ENCODE measurements at regions not wholly inside any gene's neighbourhood (a gene's known extent, or its start where the extent isn't known, plus 50 kb on each side); places are given as distances from the start of the nearest gene placed in this dataset.

GRCh38 chr2:113829761-113830160 lies 60.1 kb upstream of the ACTR3 start:
- Histone ChIP-seq H3K4me3 (no peak overlapping the region), H3K27me3 (no peaks in the 10 kb centered on the region), H3K36me3 (no peaks in the 10 kb centered on the region), H3K4me1 (no peaks in the 10 kb centered on the region), H3K27ac (no peak overlapping the region), H3K9me3 (no peaks in the 10 kb centered on the region)
- TF ChIP-seq POLR2AphosphoS5 (IDR thresholded peaks at IDR 0.05; ENCODE audit: insufficient read depth in 1 of 2, low read depth in 1 of 2) (no peak), CTCF (IDR thresholded peaks at IDR 0.05) (no peak), POLR2A (IDR thresholded peaks at IDR 0.05) (no peak)
- DNase-seq (ENCODE audit: extremely low spot score in 2 of 2), result no peak
- intact Hi-C loops (cut with DNase I), result no loop called here

- Histone ChIP-seq H3K27me3 (no peaks in the 10 kb centered on the region), H3K27ac (no peak overlapping the region), H3K4me3 (no peak overlapping the region), H3K36me3 (no peaks in the 10 kb centered on the region), H3K9me3 (no peaks in the 10 kb centered on the region), H3K4me1 (no peaks in the 10 kb centered on the region)
- TF ChIP-seq POLR2AphosphoS5 (IDR thresholded peaks at IDR 0.05; ENCODE audit: insufficient read depth in 1 of 2, low read depth in 1 of 2) (no peak), CTCF (IDR thresholded peaks at IDR 0.05) (no peak), POLR2A (IDR thresholded peaks at IDR 0.05) (no peak)
- DNase-seq (ENCODE audit: extremely low spot score in 2 of 2), result no peak
- intact Hi-C loops (cut with DNase I), result no loop called here
Measured at GRCh38 chr2:113829270-113829669, 60.6 kb upstream of the ACTR3 start.

GRCh38 chr2:113828049-113828742 lies 61.7 kb upstream of the ACTR3 start:
- no peak for TF ChIP-seq CTCF (IDR thresholded peaks at IDR 0.05)
- no peak for TF ChIP-seq POLR2AphosphoS5 (IDR thresholded peaks at IDR 0.05; ENCODE audit: insufficient read depth in 1 of 2, low read depth in 1 of 2)
- TF ChIP-seq POLR2A (IDR thresholded peaks at IDR 0.05), result no peak
- DNase-seq (ENCODE audit: extremely low spot score in 2 of 2), result no peak
- Histone ChIP-seq H3K9me3 (no peaks in the 10 kb centered on the region), H3K36me3 (no peaks in the 10 kb centered on the region), H3K4me1 (no peaks in the 10 kb centered on the region), H3K27me3 (no peaks in the 10 kb centered on the region), H3K4me3 (no peak overlapping the region), H3K27ac (no peak overlapping the region)
- intact Hi-C loops (cut with DNase I), result no loop called here

- Histone ChIP-seq H3K36me3 (no peaks in the 10 kb centered on the region), H3K4me3 (no peak overlapping the region), H3K9me3 (no peaks in the 10 kb centered on the region), H3K27me3 (no peaks in the 10 kb centered on the region), H3K4me1 (no peaks in the 10 kb centered on the region), H3K27ac (no peak overlapping the region)
- intact Hi-C loops (cut with DNase I), result no loop called here
- DNase-seq (ENCODE audit: extremely low spot score in 2 of 2), result no peak
- no peak for TF ChIP-seq POLR2AphosphoS5 (IDR thresholded peaks at IDR 0.05; ENCODE audit: insufficient read depth in 1 of 2, low read depth in 1 of 2)
- no peak for TF ChIP-seq CTCF (IDR thresholded peaks at IDR 0.05)
- TF ChIP-seq POLR2A (IDR thresholded peaks at IDR 0.05), result no peak
Measured at GRCh38 chr2:113827426-113827825, 62.5 kb upstream of the ACTR3 start.

All from vagina (tissue), 2 donors.